22Rv1 (cell line): ENCODE measurements at regions not wholly inside any gene's neighbourhood (a gene's known extent, or its start where the extent isn't known, plus 50 kb on each side); places are given as distances from the start of the nearest gene placed in this dataset.

ENCODE experiments used
- CTCF ChIP-seq: fragments of 450-650 bp; IDR thresholded peaks from 2 replicates; pipeline ENCODE4 v1.5.1; 2017; ENCODE audit warnings: mild to moderate bottlenecking
- ZFX ChIP-seq: fragments of 450-650 bp; IDR thresholded peaks from 2 replicates; pipeline ENCODE4 v1.6.1; 2017; ENCODE audit warnings: antibody characterized with exemption, borderline replicate concordance

GRCh38 chr7:27430105-27430504 lies 187.5 kb downstream of the EVX1 start:
- TF ChIP-seq CTCF (no peak), ZFX (no peak)
